ENCODE measurements at regions not wholly inside any gene's neighbourhood (a gene's known extent, or its start where the extent isn't known, plus 50 kb on each side); places are given as distances from the start of the nearest gene placed in this dataset.

- TF ChIP-seq CTCF (IDR thresholded peaks at IDR 0.05) = no peak
- no peak for TF ChIP-seq POLR2A (IDR thresholded peaks at IDR 0.05)
Observed at GRCh38 chr2:19256121-19256601, 102.3 kb downstream of the OSR1 start.

All from thyroid gland (tissue), 4 donors.